ENCODE measurements at regions not wholly inside any gene's neighbourhood (a gene's known extent, or its start where the extent isn't known, plus 50 kb on each side); places are given as distances from the start of the nearest gene placed in this dataset.

DNA sequence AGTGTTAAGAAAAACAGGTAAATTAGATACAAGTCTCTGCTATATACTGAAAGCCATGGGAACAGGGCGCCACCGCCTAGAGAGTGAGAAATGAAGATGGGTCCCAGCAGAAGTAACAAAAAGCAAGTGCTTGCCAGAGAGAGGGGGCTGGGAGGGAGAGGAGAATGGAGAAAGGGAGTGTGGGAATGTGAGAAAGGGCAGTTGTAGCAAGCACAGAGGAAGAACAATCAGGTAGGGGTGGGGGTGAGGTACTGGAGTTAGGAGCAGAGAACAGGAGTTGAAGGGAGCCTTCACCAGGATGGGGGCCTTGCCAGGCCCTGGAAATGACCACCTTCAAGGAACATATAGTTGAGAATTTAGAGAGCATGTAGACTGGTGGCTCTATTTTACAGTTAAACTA lies 66.8 kb downstream of the TCF20 start:
- TF ChIP-seq, protein P1, sequence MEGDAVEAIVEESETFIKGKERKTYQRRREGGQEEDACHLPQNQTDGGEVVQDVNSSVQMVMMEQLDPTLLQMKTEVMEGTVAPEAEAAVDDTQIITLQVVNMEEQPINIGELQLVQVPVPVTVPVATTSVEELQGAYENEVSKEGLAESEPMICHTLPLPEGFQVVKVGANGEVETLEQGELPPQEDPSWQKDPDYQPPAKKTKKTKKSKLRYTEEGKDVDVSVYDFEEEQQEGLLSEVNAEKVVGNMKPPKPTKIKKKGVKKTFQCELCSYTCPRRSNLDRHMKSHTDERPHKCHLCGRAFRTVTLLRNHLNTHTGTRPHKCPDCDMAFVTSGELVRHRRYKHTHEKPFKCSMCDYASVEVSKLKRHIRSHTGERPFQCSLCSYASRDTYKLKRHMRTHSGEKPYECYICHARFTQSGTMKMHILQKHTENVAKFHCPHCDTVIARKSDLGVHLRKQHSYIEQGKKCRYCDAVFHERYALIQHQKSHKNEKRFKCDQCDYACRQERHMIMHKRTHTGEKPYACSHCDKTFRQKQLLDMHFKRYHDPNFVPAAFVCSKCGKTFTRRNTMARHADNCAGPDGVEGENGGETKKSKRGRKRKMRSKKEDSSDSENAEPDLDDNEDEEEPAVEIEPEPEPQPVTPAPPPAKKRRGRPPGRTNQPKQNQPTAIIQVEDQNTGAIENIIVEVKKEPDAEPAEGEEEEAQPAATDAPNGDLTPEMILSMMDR (IDR thresholded peaks at IDR 0.05) = no peak
- no peak for TF ChIP-seq POLR2A (IDR thresholded peaks at IDR 0.05)
